AG04449 (cell line): ENCODE measurements at regions not wholly inside any gene's neighbourhood (a gene's known extent, or its start where the extent isn't known, plus 50 kb on each side); places are given as distances from the start of the nearest gene placed in this dataset.
"Not testable (repeated sequence)": the region's sequence is repeated elsewhere in the genome, so short reads cannot be mapped to it uniquely, and the experiment has no call there.

Experiments
- CTCF ChIA-PET: fragments of 350-600 bp; formaldehyde crosslinking; extraction: SDS; loops from one replicate; lab custom pipeline; 2021; ENCODE audit warnings: antibody characterized with exemption; lab: Yijun Ruan, JAX
- POLR2A ChIA-PET: fragments of 400-600, 350-600 bp; formaldehyde crosslinking; extraction: SDS; loops from one replicate; lab custom pipeline; 2020; ENCODE audit warnings: antibody characterized with exemption, inconsistent platforms; lab: Yijun Ruan, JAX
- DNase-seq: peaks from one replicate; pipeline ENCODE4 v3.0.0-alpha.2; 2010; ENCODE audit warnings: low read depth, low spot score
- H3K4me3 ChIP-seq: 2 replicates; pipeline ENCODE4 v1.5.1; 2011; ENCODE audit warnings: low read depth, mild to moderate bottlenecking, control low read depth, low read length
- TF ChIP-seq, protein P1 (sequence below): IDR thresholded peaks from one replicate; pipeline ENCODE4 v1.5.1; 2011; ENCODE audit warnings: mild to moderate bottlenecking, moderate library complexity, low read length, control low read depth, inconsistent platforms; ENCODE audit not compliant: insufficient read depth; ENCODE audit errors: missing control alignments

DNA sequence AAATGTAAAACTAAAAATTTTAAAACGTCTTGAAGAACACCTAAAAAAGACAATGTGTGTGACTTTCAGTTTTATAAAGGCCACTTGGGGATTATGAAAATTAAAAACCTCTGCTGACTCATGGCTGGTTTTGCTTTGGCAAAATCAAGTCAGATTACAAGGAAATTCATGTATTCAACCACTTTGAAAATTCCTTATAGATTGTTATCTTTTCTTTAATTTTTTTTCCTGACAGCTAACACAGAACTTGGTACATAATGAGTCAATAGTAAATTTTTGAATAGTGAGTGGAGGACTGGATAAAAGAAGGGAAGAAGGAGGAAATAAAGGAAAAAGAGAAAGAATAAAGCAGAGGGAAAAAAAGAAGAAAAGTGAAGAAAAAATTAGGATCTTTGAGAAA is 1774.7 kb upstream of the ACO1 start:
- no peak overlapping the region for H3K4me3 ChIP-seq
- no peak for DNase-seq
- POLR2A ChIA-PET = no interaction called here
- TF ChIP-seq, protein P1, sequence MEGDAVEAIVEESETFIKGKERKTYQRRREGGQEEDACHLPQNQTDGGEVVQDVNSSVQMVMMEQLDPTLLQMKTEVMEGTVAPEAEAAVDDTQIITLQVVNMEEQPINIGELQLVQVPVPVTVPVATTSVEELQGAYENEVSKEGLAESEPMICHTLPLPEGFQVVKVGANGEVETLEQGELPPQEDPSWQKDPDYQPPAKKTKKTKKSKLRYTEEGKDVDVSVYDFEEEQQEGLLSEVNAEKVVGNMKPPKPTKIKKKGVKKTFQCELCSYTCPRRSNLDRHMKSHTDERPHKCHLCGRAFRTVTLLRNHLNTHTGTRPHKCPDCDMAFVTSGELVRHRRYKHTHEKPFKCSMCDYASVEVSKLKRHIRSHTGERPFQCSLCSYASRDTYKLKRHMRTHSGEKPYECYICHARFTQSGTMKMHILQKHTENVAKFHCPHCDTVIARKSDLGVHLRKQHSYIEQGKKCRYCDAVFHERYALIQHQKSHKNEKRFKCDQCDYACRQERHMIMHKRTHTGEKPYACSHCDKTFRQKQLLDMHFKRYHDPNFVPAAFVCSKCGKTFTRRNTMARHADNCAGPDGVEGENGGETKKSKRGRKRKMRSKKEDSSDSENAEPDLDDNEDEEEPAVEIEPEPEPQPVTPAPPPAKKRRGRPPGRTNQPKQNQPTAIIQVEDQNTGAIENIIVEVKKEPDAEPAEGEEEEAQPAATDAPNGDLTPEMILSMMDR = no peak
- CTCF ChIA-PET = no interaction called here

DNA sequence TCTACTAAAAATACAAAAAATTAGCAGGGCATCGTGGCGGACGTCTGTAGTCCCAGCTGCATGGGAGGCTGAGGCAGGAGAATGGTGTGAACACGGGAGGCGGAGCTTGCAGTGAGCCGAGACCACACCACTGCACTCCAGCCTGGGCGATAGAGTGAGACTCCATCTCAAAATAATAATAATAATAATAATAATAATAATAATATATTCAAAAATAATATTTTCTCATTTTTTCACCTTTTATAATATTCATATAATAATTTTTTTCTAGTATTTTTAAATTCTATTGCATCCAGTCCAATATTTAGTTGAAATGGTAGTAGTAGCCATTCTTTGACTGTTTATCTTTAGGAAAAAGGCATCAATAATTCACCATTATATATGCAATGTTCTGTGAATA is 1767.7 kb upstream of the ACO1 start:
- CTCF ChIA-PET, H3K4me3 ChIP-seq, DNase-seq, POLR2A ChIA-PET: not testable (repeated sequence)

DNA sequence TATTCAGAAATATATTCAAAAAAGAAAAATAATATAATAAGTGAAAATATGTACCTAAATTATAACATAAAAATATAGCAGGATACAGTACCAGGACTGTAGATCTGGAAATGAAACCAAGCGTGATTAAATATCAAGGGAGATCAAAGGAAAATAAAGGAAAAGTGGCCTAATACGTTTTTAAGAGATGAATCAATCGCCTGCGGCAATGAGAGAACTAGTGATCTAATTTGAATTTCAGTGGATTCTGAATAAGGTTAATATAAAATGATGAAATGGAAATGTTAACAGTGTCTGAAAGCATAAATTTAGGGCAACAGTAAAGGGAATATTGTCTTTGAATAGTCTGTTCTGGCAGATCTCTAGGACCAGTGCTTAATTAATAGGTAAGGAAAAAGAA is 1761.9 kb upstream of the ACO1 start:
- POLR2A ChIA-PET = no interaction called here
- H3K4me3 ChIP-seq = no peak overlapping the region
- TF ChIP-seq, protein P1 = no peak
- CTCF ChIA-PET = no interaction called here
- DNase-seq = no peak

DNA sequence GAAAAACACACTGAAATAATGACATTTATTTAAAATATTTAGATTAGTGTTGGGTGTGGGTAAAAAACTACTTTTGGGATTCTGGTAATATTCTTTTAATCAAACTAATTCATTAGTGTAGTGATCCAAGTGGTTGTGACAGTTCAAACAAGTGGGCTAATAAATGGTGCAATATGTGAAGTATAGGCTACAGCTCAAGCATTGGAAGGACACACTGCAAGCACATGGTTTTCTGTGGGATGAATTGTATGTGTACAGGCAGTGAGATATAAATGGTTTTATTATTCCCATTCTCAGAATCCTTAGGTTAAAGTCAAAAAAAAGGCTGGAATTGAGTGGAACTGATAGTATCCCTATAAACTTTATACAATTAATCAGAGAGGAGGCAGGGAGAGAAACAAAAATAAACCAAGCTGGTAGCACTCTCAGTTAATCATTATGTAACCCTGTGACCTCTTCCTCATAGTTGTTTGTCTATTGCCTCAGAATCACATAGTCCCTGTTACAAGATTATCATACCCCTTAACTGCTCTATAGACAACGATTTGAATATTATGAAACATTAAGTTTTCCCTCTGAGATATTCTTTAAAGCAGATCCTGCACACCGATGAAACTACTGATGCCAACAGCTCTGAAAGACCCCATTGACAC is 1755.4 kb upstream of the ACO1 start:
- no peak for DNase-seq
- ChIA-PET POLR2A (no interaction called here), CTCF (no interaction called here)
- H3K4me3 ChIP-seq = no peak overlapping the region
- TF ChIP-seq, protein P1 = no peak

DNA sequence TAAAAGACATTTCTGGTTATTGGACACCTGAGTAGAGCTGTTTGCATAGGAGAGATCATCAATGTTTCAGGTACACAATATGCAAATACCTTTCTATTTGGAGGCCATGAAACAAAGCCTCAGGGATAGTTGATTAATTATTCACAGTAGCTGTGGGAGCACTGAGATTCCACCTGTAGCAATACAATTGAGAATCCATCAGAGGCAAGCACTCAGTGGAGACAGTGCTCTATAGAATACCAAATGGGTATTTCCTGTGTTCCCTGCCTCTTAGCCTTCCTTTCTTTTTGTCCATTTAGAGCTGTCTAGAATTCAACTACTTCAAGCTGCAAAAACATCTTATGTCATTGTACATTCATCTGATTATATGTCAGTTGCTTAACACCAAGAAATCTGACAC is 1754.0 kb upstream of the ACO1 start:
- CTCF ChIA-PET = no interaction called here
- TF ChIP-seq, protein P1 = no peak
- H3K4me3 ChIP-seq = no peak overlapping the region
- POLR2A ChIA-PET = no interaction called here
- no peak for DNase-seq

DNA sequence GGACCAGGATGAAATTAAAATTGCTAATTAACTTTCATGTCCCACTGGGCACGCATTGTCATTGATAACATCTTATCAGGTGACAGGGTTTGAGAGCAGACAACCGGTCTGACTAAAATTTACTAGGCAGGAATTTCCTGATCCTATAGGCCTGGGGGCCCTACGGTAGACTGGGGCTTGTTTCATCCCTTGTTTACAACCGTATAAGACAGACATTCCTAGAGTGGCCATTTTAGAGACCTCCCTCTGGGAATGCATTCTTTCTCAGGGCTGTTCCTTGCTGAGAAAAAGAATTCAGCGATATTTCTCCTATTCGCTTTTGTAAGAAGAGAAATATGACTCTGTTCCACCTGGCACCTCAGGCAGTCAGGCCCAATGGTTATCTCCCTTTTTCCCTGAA is 1737.8 kb upstream of the ACO1 start:
- DNase-seq, H3K4me3 ChIP-seq, CTCF ChIA-PET, POLR2A ChIA-PET: not testable (repeated sequence)

DNA sequence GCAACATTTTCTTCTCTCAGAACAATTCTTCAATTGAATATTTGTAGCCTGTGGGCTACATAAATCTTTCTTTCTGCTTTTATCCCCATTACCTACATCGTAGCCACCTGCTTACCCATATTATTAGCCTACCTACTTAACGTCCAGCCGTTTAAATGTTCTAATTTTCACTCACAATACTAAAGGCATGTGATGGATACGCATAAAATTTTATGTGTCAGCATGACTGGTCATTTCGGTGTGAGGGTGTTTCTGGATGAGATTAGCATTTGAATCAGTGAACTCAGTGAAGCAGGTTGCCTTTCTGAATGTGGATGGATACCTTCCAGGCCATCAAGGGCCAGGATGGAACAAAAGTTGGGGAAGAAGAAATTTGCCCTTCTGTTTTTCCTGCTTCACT is 1722.5 kb upstream of the ACO1 start:
- POLR2A ChIA-PET = no interaction called here
- CTCF ChIA-PET = no interaction called here
- TF ChIP-seq, protein P1 = no peak
- DNase-seq = no peak
- H3K4me3 ChIP-seq = no peak overlapping the region
